A549 (cell line): ENCODE measurements at regions not wholly inside any gene's neighbourhood (a gene's known extent, or its start where the extent isn't known, plus 50 kb on each side); places are given as distances from the start of the nearest gene placed in this dataset.

Source experiments
- ATAC-seq, 2 experiments: fragments of 200-7000 bp in 1 of 2; fragments of >200 bp in 1 of 2; cut with Nextera tagmentation in 1 of 2; cut with Tn5 transposase in 1 of 2; 3 replicates each; pipeline versions ENCODE4 v1.8.0 to v1.9.1; 2018 to 2020; ENCODE audit warnings: mild to moderate bottlenecking in 1 of 2, moderate library complexity in 1 of 2
- CTCF ChIA-PET: fragments of 300-600 bp; sonication (Branson Sonifier 250); formaldehyde crosslinking; extraction: SDS; loops from one replicate; lab custom pipeline; 2021; ENCODE audit warnings: antibody characterized with exemption, inconsistent platforms; lab: Yijun Ruan, JAX
- POLR2A ChIA-PET: fragments of 350-600 bp; formaldehyde crosslinking; extraction: SDS; loops from one replicate; lab custom pipeline; 2021; ENCODE audit warnings: antibody characterized with exemption, inconsistent platforms; lab: Yijun Ruan, JAX
- DNase-seq, 2 experiments: peaks; one replicate each; pipeline versions ENCODE4 v3.0.0 to v3.0.0-alpha.2; 2011 to 2016; ENCODE audit warnings: low read depth in 1 of 2, low spot score in 1 of 2
- FAIRE-seq: peaks from 2 replicates; lab custom pipeline; 2011; peaks lifted over from hg19 to GRCh38; lab: Jason Lieb, UNC
- H3K27ac ChIP-seq, 2 experiments: fragments of >200 bp; sonication (Bioruptor Twin); formaldehyde crosslinking; 3 replicates each; pipeline ENCODE4 v1.5.1; 2016 to 2017
- H3K4me1 ChIP-seq: fragments of >200 bp; sonication (Bioruptor Twin); formaldehyde crosslinking; 3 replicates; pipeline ENCODE4 v1.6.1; 2016
- H3K4me2 ChIP-seq: fragments of >200 bp; sonication (Bioruptor Twin); formaldehyde crosslinking; 3 replicates; pipeline ENCODE4 v1.6.1; 2016
- H3K4me3 ChIP-seq: fragments of >200 bp; sonication (Bioruptor Twin); formaldehyde crosslinking; 3 replicates; pipeline ENCODE4 v1.5.1; 2016
- H3K9me3 ChIP-seq: fragments of >200 bp; sonication (Bioruptor Twin); formaldehyde crosslinking; 3 replicates; pipeline ENCODE4 v1.6.1; 2016
- BHLHE40 ChIP-seq: IDR thresholded peaks from 2 replicates; pipeline ENCODE4 v1.6.1; 2012; ENCODE audit warnings: low read depth, low read length, inconsistent platforms
- CBX2 ChIP-seq: fragments of 200-600 bp; sonication (generic); IDR thresholded peaks from 2 replicates; pipeline ENCODE4 v1.6.1; 2016; ENCODE audit warnings: low read depth, mild to moderate bottlenecking, borderline replicate concordance
- CHD4 ChIP-seq: fragments of 200-600 bp; sonication (generic); IDR thresholded peaks from 2 replicates; pipeline ENCODE4 v1.6.1; 2016; ENCODE audit warnings: antibody characterized with exemption, mild to moderate bottlenecking, borderline replicate concordance
- EHMT2 ChIP-seq: fragments of 200-600 bp; sonication (generic); IDR thresholded peaks from 2 replicates; pipeline ENCODE4 v1.6.1; 2016; ENCODE audit warnings: antibody characterized with exemption, low read depth, mild to moderate bottlenecking, moderate library complexity
- HEYL ChIP-seq: fragments of 250-450 bp; sonication (Bioruptor Pico); IDR thresholded peaks from 2 replicates; pipeline ENCODE4 v1.8.0; 2021; ENCODE audit warnings: mild to moderate bottlenecking, moderate library complexity
- HOXA7 ChIP-seq: fragments of 250-450 bp; sonication (Bioruptor Pico); IDR thresholded peaks from 2 replicates; pipeline ENCODE4 v1.5.0; 2020; ENCODE audit warnings: mild to moderate bottlenecking, moderate library complexity
- JUNB ChIP-seq: fragments of >200 bp; sonication (Bioruptor Twin); formaldehyde crosslinking; IDR thresholded peaks from 2 replicates; pipeline ENCODE4 v1.6.1; 2016
- KDM1A ChIP-seq: fragments of 200-600 bp; sonication (generic); IDR thresholded peaks from 2 replicates; pipeline ENCODE4 v1.6.1; 2016; ENCODE audit warnings: low read depth, mild to moderate bottlenecking
- MAZ ChIP-seq: fragments of 150-350 bp; IDR thresholded peaks from 2 replicates; pipeline ENCODE4 v1.6.1; 2014; ENCODE audit warnings: antibody characterized with exemption, low read depth, low read length, borderline replicate concordance
- PHF8 ChIP-seq: fragments of 200-600 bp; sonication (generic); IDR thresholded peaks from 2 replicates; pipeline ENCODE4 v1.6.1; 2016; ENCODE audit warnings: low read depth, mild to moderate bottlenecking, antibody characterized with exemption, moderate library complexity, borderline replicate concordance
- POLR2AphosphoS2 ChIP-seq: conservative IDR thresholded peaks from 2 replicates; pipeline ENCODE4 v1.6.1; 2012; ENCODE audit warnings: low read length, improper control_type of control experiment, inconsistent platforms
- RARB ChIP-seq: fragments of 250-450 bp; sonication (Bioruptor Pico); IDR thresholded peaks from 2 replicates; pipeline ENCODE4 v1.8.0; 2021; ENCODE audit warnings: mild to moderate bottlenecking, moderate library complexity
- RFX5 ChIP-seq: fragments of 450-650 bp; IDR thresholded peaks from 2 replicates; pipeline ENCODE4 v1.7.1; 2014; ENCODE audit warnings: antibody characterized with exemption, mild to moderate bottlenecking, moderate library complexity
- RNF2 ChIP-seq: fragments of 200-600 bp; sonication (generic); IDR thresholded peaks from 2 replicates; pipeline ENCODE4 v1.6.1; 2016; ENCODE audit warnings: low read depth, mild to moderate bottlenecking, antibody characterized with exemption, moderate library complexity, borderline replicate concordance
- TFCP2L1 ChIP-seq: fragments of 250-450 bp; sonication (Bioruptor Pico); IDR thresholded peaks from 2 replicates; pipeline ENCODE4 v1.5.0; 2021; ENCODE audit warnings: mild to moderate bottlenecking
- TP53 ChIP-seq: fragments of 250-450 bp; sonication (Bioruptor Pico); IDR thresholded peaks from 2 replicates; pipeline ENCODE4 v1.5.0; 2021; ENCODE audit warnings: mild to moderate bottlenecking, moderate library complexity
- ZC3H11A ChIP-seq: fragments of 450-650 bp; IDR thresholded peaks from 2 replicates; pipeline ENCODE4 v1.6.1; 2014; ENCODE audit warnings: antibody characterized with exemption, mild to moderate bottlenecking
- ZFP36 ChIP-seq: fragments of 450-650 bp; IDR thresholded peaks from 2 replicates; pipeline ENCODE4 v1.6.1; 2014; ENCODE audit warnings: borderline replicate concordance; ENCODE audit not compliant: partially characterized antibody
- ZNF302 ChIP-seq: fragments of 250-450 bp; sonication (Bioruptor Pico); IDR thresholded peaks from 2 replicates; pipeline ENCODE4 v1.9.0; 2021; ENCODE audit warnings: inconsistent platforms, mild to moderate bottlenecking, moderate library complexity
- WGBS: methylation state at CpG from one replicate; pipeline ENCODE4 v1.1.6; 2017; ENCODE audit errors: missing lambda C conversion rate; 5-methylcytosine and 5-hydroxymethylcytosine counted together
- TF ChIP-seq, protein P1 (sequence below): fragments of 250-450 bp; sonication (Bioruptor Pico); IDR thresholded peaks from 2 replicates; pipeline ENCODE4 v1.5.0; 2021; ENCODE audit warnings: mild to moderate bottlenecking, moderate library complexity, borderline replicate concordance
- TF ChIP-seq, protein P2 (sequence below): IDR thresholded peaks from 2 replicates; pipeline ENCODE4 v1.6.1; 2012
- TF ChIP-seq, protein P3 (sequence below): fragments of >200 bp; sonication (Bioruptor Twin); formaldehyde crosslinking; IDR thresholded peaks from 3 replicates; pipeline ENCODE4 v1.6.1; 2016
- TF ChIP-seq, protein P4 (sequence below): fragments of 150-350 bp; IDR thresholded peaks from 2 replicates; pipeline ENCODE4 v1.6.1; 2014; ENCODE audit warnings: low read depth, mild to moderate bottlenecking, low read length

DNA sequence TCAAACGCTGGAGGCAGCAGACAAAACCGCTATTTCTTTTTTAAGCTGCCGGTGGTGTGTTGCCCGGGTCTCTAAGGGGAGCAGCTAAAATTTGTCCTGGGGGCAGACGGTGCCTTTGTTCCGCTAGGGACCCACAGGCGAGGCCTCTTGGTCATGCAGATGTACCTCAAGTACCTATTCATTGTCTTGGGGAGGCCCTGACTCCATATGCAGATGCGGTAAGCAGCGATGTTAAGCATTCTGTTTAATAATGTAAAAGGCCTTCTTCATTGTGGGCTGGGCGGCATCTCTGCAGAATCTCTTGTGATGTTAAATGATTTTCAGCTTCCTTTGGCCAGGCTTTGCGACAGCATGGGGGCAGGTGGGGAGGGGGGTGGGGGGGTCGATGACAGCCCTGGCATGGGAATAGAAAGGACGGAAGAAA, 98.9 kb upstream of the PJA1 start:
- no peak overlapping the region for H3K4me2 ChIP-seq
- ATAC-seq (no peak), DNase-seq (no peak)
- H3K9me3 ChIP-seq: no peaks in the 10 kb centered on the region
- WGBS: 50% methylated on average over 9 of the region's 13 CpGs
- H3K4me1 ChIP-seq: peaks cover 6% of the 10 kb centered on the region; the same call in 2 of the 3 replicates
- H3K27ac ChIP-seq: no peak overlapping the region
- CTCF ChIA-PET: no interaction called here
- no peak for TF ChIP-seq TFCP2L1 (CRISPR knock-in tag)
- TF ChIP-seq ZNF302 (CRISPR knock-in tag): no peak
- no peak for TF ChIP-seq RNF2
- TF ChIP-seq, protein P1, sequence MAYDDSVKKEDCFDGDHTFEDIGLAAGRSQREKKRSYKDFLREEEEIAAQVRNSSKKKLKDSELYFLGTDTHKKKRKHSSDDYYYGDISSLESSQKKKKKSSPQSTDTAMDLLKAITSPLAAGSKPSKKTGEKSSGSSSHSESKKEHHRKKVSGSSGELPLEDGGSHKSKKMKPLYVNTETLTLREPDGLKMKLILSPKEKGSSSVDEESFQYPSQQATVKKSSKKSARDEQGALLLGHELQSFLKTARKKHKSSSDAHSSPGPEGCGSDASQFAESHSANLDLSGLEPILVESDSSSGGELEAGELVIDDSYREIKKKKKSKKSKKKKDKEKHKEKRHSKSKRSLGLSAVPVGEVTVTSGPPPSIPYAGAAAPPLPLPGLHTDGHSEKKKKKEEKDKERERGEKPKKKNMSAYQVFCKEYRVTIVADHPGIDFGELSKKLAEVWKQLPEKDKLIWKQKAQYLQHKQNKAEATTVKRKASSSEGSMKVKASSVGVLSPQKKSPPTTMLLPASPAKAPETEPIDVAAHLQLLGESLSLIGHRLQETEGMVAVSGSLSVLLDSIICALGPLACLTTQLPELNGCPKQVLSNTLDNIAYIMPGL (CRISPR knock-in tag): no peak
- TF ChIP-seq JUNB: no peak
- TF ChIP-seq, all 56 proteins: peak for 0
- no peak for FAIRE-seq
- POLR2A ChIA-PET: no interaction called here
- H3K4me3 ChIP-seq: no peak overlapping the region

DNA sequence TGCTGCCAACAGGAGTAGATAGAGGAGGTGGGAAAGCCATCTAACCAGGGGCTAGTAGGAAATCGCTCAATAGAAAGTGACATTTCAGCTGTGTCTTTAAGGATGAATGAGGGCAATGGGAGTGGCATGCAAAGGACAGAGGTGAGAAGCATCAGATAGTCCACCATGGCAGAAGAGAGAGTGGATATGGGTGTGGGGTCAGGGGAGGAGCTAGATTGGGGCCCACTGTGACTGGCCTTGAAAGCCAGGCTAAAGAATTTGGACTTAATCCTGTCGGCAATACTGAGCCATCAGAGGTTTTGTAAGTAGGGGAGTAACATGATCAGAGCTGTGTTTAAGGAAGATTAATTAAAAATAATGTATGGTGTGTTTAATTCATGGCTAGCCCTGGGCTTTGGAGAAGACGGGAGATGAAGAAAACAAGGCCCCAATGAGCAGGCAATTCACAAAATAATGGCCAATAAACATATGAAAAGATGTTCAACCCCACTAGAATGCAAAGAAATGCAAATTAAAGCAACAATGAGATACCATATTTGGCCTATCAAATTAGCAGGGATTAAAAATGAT, 98.1 kb upstream of the PJA1 start:
- ChIA-PET POLR2A (no interaction called here), CTCF (interaction anchor here (1.6 kb wide), 1 partner anchor 41 kb away, joined by 5 read pairs; no protein-coding TSS in a partner anchor)
- H3K4me3 ChIP-seq: no peak overlapping the region
- no peak for FAIRE-seq
- TF ChIP-seq RFX5 (no peak), HEYL (CRISPR knock-in tag) (no peak), PHF8 (no peak), KDM1A (no peak), CHD4 (no peak), BHLHE40 (no peak), MAZ (no peak), HOXA7 (no peak), RARB (CRISPR knock-in tag) (no peak), JUNB (no peak), ZFP36 (no peak), ZC3H11A (no peak), POLR2AphosphoS2 (no peak), TP53 (CRISPR knock-in tag) (no peak), ZNF302 (CRISPR knock-in tag) (no peak), CBX2 (no peak), EHMT2 (no peak)
- TF ChIP-seq, protein P2, sequence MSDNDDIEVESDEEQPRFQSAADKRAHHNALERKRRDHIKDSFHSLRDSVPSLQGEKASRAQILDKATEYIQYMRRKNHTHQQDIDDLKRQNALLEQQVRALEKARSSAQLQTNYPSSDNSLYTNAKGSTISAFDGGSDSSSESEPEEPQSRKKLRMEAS: no peak
- TF ChIP-seq, protein P3, sequence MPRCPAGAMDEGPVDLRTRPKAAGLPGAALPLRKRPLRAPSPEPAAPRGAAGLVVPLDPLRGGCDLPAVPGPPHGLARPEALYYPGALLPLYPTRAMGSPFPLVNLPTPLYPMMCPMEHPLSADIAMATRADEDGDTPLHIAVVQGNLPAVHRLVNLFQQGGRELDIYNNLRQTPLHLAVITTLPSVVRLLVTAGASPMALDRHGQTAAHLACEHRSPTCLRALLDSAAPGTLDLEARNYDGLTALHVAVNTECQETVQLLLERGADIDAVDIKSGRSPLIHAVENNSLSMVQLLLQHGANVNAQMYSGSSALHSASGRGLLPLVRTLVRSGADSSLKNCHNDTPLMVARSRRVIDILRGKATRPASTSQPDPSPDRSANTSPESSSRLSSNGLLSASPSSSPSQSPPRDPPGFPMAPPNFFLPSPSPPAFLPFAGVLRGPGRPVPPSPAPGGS: no peak
- TF ChIP-seq, protein P4, sequence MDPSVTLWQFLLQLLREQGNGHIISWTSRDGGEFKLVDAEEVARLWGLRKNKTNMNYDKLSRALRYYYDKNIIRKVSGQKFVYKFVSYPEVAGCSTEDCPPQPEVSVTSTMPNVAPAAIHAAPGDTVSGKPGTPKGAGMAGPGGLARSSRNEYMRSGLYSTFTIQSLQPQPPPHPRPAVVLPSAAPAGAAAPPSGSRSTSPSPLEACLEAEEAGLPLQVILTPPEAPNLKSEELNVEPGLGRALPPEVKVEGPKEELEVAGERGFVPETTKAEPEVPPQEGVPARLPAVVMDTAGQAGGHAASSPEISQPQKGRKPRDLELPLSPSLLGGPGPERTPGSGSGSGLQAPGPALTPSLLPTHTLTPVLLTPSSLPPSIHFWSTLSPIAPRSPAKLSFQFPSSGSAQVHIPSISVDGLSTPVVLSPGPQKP: no peak
- DNase-seq: no peak
- no peak overlapping the region for H3K27ac ChIP-seq
- no peak for ATAC-seq
- WGBS: 56% methylated on average over 3 of the region's 3 CpGs
- peaks cover 2% of the 10 kb centered on the region; the same call in 2 of the 3 replicates for H3K4me1 ChIP-seq
- H3K4me2 ChIP-seq: no peak overlapping the region
- H3K9me3 ChIP-seq: no peaks in the 10 kb centered on the region
